Nephron progenitor cell (in vitro differentiated cells): ENCODE measurements at regions not wholly inside any gene's neighbourhood (a gene's known extent, or its start where the extent isn't known, plus 50 kb on each side); places are given as distances from the start of the nearest gene placed in this dataset.

ENCODE experiments used
- DNase-seq: peaks from one replicate; pipeline ENCODE4 v3.0.0; 2021
- H3K27ac Mint-ChIP-seq: 2 replicates; pipeline ENCODE4 v1.8.0; 2021; ENCODE audit warnings: mild to moderate bottlenecking, moderate library complexity, mixed read lengths
- H3K27me3 Mint-ChIP-seq: 2 replicates; pipeline ENCODE4 v1.8.0; 2021; ENCODE audit warnings: mild to moderate bottlenecking, low read depth, mixed read lengths; ENCODE audit not compliant: poor library complexity
- H3K36me3 Mint-ChIP-seq: 2 replicates; pipeline ENCODE4 v1.8.0; 2021; ENCODE audit warnings: low read depth, mixed read lengths
- H3K4me1 Mint-ChIP-seq: 2 replicates; pipeline ENCODE4 v1.8.0; 2021; ENCODE audit warnings: mixed read lengths
- H3K4me3 Mint-ChIP-seq: 2 replicates; pipeline ENCODE4 v1.8.0; 2021; ENCODE audit warnings: mild to moderate bottlenecking, moderate library complexity, mixed read lengths
- H3K9me3 Mint-ChIP-seq: 2 replicates; pipeline ENCODE4 v1.8.0; 2021; ENCODE audit warnings: mild to moderate bottlenecking, moderate library complexity, mixed read lengths
- CTCF ChIP-seq: fragments of 200-600 bp; sonication (generic); IDR thresholded peaks from 2 replicates; pipeline ENCODE4 v1.5.0; 2021; ENCODE audit warnings: antibody characterized with exemption

DNA sequence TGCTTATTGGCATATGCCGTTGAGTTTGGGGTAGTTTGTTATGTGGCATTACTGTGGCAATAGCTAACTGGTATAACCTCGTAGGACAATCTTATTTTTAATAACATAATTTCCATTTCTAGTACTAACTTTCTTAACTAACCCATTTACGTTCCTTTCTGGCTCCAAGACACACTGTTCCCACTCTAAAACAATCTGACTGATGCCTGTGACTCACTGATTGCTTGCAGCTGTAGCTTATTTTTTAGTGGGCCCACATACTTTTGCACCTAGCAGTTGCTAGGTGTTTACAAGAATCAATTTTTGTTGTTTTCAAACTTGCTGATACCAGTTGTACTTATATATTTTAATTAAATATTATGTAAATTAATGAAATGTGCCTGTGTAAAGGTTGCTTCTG, 52.2 kb downstream of the FAT3 start:
- no peak overlapping the region for H3K4me3 Mint-ChIP-seq
- no peaks in the 10 kb centered on the region for H3K27me3 Mint-ChIP-seq

DNA sequence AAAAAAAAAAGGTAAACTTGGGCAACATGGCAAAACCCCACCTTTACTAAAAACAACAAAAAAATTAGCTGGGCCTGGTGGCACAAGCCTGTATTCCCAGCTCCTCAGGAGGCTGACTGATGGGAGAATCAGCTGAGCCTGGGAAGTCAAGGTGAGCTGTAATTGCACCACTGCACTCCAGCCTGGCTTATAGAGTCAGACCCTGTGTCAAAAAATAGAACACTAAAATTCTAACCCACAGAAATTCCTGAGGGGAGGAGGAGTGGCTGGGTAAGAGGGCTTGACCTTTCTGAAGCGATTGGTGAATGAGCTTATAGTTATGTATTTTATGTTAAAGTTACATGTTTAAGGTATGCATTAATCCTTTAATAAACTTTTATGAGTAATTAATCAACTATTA, 53.3 kb downstream of the FAT3 start:
- no peak for TF ChIP-seq CTCF
- no peaks in the 10 kb centered on the region for H3K27me3 Mint-ChIP-seq
- no peaks in the 10 kb centered on the region for H3K9me3 Mint-ChIP-seq
- no peak for DNase-seq
- H3K4me1 Mint-ChIP-seq: no peaks in the 10 kb centered on the region
- no peak overlapping the region for H3K4me3 Mint-ChIP-seq
- H3K36me3 Mint-ChIP-seq: peaks cover 20% of the 10 kb centered on the region
- H3K27ac Mint-ChIP-seq: no peak overlapping the region

More for the DNA sequence above, 52.2 kb downstream of the FAT3 start:
- Mint-ChIP-seq H3K27ac (no peak overlapping the region), H3K9me3 (no peaks in the 10 kb centered on the region), H3K4me1 (peaks cover under 1% of the 10 kb centered on the region), H3K36me3 (peaks cover 20% of the 10 kb centered on the region)
- DNase-seq: no peak
- TF ChIP-seq CTCF: no peak

DNA sequence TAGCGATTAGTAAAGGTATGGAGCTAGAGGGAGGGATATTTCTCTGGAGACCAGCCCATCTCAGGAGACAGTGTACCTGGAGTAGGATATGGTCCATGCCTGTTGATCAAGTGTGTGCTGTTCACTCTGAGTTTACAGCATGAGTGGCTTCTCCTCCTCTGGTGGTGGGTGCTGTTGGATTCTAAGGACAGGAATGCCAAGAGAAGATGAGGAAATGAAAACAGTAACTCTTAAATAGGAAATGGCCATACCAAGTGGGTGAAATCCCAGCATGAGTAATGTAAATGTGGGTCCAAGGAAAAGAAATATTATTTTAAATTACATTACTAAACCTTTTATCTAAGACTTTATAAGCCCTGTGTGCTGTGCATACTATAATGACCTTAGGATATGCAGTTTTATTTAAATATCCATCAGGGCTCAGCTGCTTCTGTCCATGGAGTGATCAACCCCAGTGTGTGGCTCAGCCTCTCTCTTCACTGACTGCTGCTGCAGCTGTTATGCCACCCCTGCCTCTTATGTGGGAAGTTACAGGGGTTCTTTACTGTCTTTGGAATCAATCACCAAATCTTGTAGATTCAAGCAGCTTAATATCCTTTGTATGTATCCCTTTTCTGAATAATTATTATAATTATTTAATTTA, 54.3 kb downstream of the FAT3 start:
- Mint-ChIP-seq H3K27ac (no peak overlapping the region), H3K9me3 (no peaks in the 10 kb centered on the region), H3K4me3 (no peak overlapping the region), H3K4me1 (peaks cover 10% of the 10 kb centered on the region), H3K27me3 (no peaks in the 10 kb centered on the region), H3K36me3 (peaks cover 20% of the 10 kb centered on the region)
- no peak for TF ChIP-seq CTCF
- no peak for DNase-seq

DNA sequence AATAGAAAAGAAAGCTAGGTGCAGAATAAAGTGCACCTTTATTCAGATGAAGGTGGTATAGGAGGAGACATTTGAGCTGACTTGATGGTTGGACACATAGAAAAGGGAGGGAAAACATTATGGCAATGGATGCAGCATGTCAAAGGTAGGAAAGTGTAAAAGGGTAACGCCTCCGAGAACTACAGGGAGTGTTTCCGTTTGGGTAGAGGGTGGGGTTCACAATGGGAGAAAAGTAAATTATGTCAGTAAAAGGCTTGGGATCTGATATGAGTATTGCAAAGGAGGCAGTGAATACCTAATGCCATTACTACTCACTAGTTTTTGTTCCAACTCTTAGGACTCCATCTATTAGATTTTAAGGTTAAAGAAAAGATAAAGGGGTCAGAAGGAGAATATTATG, 59.5 kb downstream of the FAT3 start:
- H3K4me3 Mint-ChIP-seq: no peak overlapping the region
- H3K4me1 Mint-ChIP-seq: peaks cover 57% of the 10 kb centered on the region
- no peak overlapping the region for H3K27ac Mint-ChIP-seq
- no peaks in the 10 kb centered on the region for H3K9me3 Mint-ChIP-seq
- no peaks in the 10 kb centered on the region for H3K36me3 Mint-ChIP-seq
- H3K27me3 Mint-ChIP-seq: no peaks in the 10 kb centered on the region
- DNase-seq: no peak
- TF ChIP-seq CTCF: no peak

GRCh38 chr11:92284558-92284957, 59.9 kb downstream of the FAT3 start:
- H3K4me3 Mint-ChIP-seq: no peak overlapping the region
- no peak overlapping the region for H3K27ac Mint-ChIP-seq
- DNase-seq: no peak
- no peaks in the 10 kb centered on the region for H3K9me3 Mint-ChIP-seq
- H3K36me3 Mint-ChIP-seq: no peaks in the 10 kb centered on the region
- H3K27me3 Mint-ChIP-seq: no peaks in the 10 kb centered on the region
- H3K4me1 Mint-ChIP-seq: peaks cover 61% of the 10 kb centered on the region
- TF ChIP-seq CTCF: no peak

DNA sequence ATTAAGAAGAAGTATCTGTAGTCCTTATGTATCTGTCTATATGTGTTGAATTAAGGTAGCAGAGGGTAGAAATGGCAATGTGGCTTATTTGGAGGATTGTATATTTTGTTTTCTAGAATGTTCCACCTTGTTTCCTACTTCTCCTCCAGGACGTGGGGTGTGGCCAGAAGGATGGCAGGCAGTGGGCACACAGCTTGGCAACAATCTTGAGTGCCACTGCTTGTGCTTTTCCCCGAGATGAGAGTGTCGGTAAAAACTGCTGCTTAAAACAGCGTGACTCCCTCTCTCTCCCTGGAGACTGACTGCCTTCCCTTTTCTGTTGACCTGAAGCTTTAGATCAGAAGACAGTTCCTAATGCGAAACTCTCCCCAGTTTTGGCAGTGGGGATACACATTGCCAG, 61.2 kb downstream of the FAT3 start:
- no peak for TF ChIP-seq CTCF
- Mint-ChIP-seq H3K4me3 (no peak overlapping the region), H3K27me3 (no peaks in the 10 kb centered on the region), H3K4me1 (peaks cover 68% of the 10 kb centered on the region), H3K27ac (no peak overlapping the region), H3K36me3 (no peaks in the 10 kb centered on the region), H3K9me3 (no peaks in the 10 kb centered on the region)
- DNase-seq: no peak
